NCI-H2171 (cell line): ENCODE measurements at regions not wholly inside any gene's neighbourhood (a gene's known extent, or its start where the extent isn't known, plus 50 kb on each side); places are given as distances from the start of the nearest gene placed in this dataset.
"Not testable (repeated sequence)": the region's sequence is repeated elsewhere in the genome, so short reads cannot be mapped to it uniquely, and the experiment has no call there.

ENCODE experiments used
- DNase-seq: peaks from one replicate; lab custom pipeline; 2025; lab: John Stamatoyannopoulos, UW

DNA sequence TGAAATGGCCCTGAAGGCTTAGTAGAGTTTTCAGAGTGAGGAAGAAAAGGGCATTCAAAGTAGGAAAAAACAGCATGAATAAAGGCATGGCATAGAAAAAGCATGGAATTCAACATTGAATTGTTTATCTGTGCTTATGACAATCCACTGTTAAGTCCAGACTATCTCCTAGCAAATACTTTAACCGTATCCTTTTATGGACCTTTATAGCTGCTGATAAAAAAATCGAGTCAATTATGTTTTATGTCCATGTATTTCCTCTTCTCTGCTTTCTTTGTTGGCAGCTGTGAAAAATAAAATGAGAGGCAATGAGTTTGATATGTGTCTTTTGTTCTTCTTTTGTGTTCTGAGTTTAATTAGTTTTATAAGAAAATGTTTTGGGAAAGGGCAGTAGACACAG, 70.4 kb downstream of the TDRD15 start:
- no peak for DNase-seq

DNA sequence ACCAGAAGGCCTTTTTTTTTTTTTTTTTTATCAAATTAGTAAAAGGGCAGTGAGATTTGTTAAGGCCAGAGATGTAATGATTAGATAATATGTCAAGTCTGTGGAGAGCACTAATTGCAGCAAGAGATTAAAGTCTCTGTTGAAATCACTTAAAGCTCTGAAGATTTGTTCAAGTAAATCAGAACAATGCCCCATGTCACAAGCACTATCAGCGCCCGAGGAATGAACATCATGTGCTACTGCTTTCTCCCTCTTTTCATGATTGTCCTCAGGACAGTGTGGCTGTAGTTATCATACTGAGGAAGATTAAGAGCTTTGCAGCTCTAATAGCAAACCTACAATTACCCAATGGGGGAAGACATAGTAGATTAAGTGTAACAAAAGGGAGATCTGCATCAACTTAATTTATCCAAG, 71.1 kb downstream of the TDRD15 start:
- DNase-seq: no peak

DNA sequence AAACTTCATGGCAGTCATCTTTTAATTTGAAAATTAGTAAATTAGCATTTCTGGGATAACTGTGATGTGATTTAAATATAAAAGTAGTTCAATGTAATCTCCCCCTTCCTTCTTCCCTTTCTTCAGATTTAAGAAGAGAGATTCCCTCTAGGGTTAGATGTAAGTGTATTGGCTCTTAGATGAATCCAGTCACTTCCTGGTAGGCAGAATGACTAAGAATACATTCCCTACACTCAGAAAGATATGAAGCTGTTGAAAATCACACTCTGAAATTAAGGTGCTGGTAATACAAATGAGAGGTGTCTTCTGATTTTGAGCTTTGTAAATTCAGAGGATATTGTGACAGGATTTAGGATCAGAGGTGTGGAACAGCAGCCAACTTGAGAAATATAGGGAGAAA, 71.6 kb downstream of the TDRD15 start:
- no peak for DNase-seq

- no peak for DNase-seq
Measured at GRCh38 chr2:21198637-21199036, 74.9 kb downstream of the TDRD15 start.

- no peak for DNase-seq
Measured at GRCh38 chr2:21203976-21204375, 80.2 kb downstream of the TDRD15 start.

GRCh38 chr2:21214085-21214484, 90.3 kb downstream of the TDRD15 start:
- not testable (repeated sequence) for DNase-seq

GRCh38 chr2:21217442-21217841, 93.7 kb downstream of the TDRD15 start:
- DNase-seq: no peak

DNA sequence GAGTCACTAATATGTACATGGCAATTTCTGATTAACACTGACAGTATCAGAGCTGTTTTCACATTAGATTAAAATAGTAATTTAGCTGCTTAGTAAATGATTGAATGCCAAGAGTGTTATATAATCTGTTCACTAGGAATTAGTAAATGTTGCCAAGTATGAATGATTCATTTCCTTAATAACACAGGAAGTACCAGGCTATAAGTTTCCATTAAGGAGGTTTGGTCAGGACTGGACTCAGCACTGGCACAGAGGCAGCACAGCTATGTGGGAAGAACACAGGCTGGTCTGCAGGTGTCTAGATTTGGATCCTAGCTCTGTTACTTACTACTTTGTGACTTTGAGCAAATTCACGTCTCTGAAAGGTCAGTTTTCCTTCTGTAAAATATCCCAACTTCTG, 97.2 kb downstream of the TDRD15 start:
- DNase-seq: no peak

DNA sequence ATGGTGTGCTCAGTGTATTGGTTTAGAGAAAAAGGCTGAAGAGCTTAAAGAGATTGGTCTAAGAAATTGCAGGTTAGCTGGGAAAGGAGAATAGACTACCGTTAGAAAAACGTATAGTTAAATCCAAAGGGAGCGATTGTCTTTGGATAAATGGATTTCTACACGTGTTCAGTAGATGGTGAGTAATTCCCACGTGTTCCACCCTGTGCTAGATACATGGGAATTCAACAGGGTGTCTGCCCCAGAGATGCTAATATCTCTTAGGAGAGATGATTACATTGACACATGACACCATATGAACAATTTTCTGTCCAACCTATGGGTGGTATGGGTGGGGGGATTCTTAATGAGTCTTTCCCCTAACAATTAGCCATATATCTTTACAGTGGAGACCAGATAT, 99.8 kb downstream of the TDRD15 start:
- no peak for DNase-seq

GRCh38 chr2:21228041-21228895, 104.5 kb downstream of the TDRD15 start:
- no peak for DNase-seq

GRCh38 chr2:21229302-21229701, 105.5 kb downstream of the TDRD15 start:
- no peak for DNase-seq

GRCh38 chr2:21230140-21230539, 106.4 kb downstream of the TDRD15 start:
- no peak for DNase-seq

GRCh38 chr2:21231985-21232384, 108.2 kb downstream of the TDRD15 start:
- no peak for DNase-seq

- no peak for DNase-seq
Measured at GRCh38 chr2:21233194-21233593, 109.4 kb downstream of the TDRD15 start.

DNA sequence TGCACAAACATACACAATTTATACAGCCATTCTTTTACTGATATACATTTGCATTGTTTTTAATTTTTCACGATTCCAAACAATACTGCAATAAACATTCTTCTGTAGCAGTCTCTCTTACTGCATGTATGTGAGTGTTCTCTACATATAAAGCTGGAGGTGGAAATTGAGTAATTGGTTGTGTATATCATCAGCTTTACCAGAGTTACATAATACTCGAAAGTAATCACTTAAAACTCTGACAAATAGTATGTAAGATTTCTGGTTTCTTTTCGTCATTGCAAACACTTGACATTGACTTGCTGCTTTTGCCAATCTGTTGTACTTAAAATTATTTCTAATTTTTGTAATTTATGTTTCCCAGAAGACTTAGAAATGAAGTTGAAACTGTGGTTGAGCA, 110.2 kb downstream of the TDRD15 start:
- no peak for DNase-seq

GRCh38 chr2:21234464-21235120, 110.8 kb downstream of the TDRD15 start:
- DNase-seq: no peak

- not testable (repeated sequence) for DNase-seq
Measured at GRCh38 chr2:21239749-21240148, 116.0 kb downstream of the TDRD15 start.

GRCh38 chr2:21244161-21244560, 120.4 kb downstream of the TDRD15 start:
- no peak for DNase-seq

DNA sequence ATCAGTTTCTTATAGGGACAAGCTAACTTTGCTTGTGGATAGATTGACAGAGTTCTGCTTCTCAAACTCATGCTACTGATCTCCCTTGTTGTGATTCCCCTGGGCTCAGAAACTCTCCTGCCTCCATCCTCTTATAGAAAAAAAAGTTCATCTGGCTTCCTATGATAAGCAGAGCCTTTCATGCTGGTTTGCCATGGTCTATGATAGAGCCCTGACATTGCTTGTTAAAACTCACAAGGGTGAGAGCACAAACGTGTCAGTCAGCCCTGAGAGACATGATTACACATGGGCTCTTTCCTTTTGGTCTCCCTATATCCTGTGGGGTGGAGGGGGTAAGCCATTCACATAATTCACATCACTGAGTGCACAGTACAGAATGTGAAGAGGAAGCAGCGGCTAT, 121.8 kb downstream of the TDRD15 start:
- DNase-seq: no peak

- no peak for DNase-seq
Measured at GRCh38 chr2:21249367-21249766, 125.6 kb downstream of the TDRD15 start.

GRCh38 chr2:21250673-21251072, 126.9 kb downstream of the TDRD15 start:
- no peak for DNase-seq

DNA sequence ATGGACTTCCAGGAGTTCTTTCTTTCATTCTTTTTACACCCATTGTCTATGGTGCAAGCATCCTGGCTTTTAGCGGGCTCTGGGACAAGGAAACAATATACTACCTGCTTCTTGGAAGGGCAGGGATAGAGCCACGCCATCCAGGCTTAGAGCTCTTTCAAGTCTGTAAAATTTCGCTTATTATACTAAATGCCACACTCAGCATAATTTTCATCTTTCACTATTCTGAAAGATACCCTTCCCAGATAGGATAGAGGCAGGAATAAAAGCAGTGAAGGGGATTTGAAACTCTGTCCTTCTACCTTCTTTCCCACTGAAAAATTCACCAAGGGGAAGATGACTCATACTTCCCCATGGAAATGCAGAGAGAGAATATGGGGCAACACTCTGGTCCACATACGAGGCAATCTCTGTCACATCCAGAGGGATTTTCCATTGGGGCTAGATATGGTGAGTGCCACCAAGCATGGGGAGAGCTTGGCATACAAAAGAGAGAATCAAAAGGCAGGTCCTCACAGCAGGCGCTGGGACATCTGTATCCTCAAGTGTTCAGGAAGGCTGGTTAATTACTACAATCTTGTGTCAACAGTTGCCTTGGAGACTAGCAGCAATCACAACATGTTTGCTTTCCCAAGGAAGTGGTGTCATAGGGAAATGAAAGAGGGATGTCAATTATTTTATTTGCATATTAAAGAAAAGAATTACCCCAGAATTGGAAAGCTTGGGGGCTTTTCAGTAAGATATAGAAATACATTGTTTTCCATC, 127.6 kb downstream of the TDRD15 start:
- peak; percentile 18 for DNase-seq
